ENCODE measurements at regions not wholly inside any gene's neighbourhood (a gene's known extent, or its start where the extent isn't known, plus 50 kb on each side); places are given as distances from the start of the nearest gene placed in this dataset.
A peak's percentile ranks its signal among the peaks of the same experiment; 100 is the strongest.

DNA sequence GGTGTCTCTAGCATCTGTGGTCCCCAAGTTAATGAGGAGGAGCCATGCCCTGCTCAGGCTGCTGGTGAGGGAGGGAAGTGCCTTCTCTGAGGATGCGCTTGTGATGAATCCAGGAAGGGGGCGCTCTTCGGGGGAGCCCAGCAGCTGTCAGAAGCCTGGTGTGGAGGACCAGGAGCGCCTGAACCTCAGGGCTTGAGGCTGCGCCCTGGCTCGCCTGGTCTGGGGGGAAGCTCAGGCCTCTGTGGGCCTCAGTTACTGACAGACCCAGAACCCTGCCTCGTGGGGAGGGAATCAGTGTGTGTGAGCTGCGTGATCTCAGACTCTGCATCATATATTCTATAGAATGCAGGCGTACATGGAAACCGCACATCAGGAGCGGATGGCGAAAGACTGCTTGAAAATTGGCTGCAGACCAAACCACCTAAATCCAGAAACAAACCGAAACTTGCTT is 126.1 kb downstream of the SEC14L1 start:
- DNase-seq: peak; percentile 25 to 38

DNA sequence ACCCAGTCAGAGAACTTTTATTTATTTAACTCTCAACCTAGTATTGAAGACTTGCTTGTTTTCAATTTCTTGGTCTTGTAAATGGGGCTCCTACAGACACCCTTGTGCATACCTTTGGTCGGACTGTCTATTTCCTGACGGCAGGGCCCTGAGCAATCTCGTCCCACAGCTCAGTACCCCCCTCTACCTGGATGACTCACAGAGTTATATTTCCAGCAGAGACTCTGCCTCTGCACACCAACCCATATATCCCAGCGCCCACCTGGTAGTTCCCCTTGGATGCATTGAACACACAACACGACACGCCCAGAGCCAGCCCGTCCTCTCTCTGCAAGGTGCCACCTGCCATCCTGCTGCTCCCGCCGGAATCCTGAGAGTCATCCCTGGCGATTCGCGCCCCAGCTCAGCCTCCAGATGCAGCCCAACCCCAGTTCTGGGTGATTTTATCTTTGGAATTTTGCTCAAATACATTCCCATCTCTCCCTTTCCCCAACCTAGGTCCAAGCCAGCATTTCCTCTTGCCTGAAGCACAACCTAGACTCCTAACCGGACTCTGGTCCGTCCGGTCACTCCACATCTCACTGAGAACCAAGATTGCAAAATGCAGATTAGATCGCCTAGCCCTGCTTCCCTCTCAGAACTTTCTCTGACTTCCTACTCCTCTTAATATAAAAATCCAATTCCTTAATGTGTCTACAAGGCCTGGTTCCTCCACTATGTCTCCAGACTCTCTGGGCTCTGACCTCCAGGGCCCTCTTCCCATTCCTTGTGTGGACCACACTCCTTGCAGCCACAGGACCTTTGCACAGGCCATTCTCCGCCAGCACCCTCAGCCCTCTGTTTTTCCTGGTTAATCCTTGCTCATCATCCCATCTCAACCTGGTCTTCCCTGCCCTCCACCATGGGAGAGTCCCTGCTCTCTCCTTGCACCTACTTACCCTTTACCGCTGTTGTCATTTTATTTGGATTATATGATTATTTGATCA is 129.2 kb downstream of the SEC14L1 start:
- peak in 1 of 2 experiments; percentile 48 for DNase-seq

DNA sequence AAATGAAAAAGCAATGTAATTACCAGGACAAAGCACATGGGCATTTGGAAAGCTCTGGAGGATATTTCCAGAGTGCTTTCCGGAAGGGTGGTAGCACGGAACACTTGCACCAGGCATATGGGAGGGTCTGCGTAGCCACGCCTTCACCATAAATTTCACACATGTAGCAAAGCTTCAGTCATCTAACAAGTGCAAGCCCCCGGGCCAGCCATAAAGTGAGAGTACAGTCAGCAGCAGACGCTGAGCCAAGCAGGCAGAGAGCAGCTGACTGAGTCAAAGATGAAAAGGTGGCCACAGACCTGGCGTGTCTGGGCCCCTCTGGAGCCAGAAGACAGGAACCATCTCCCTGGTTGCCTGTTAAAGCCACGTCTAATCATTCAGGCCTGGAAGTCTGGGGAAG is 130.6 kb downstream of the SEC14L1 start:
- DNase-seq: no peak

DNA sequence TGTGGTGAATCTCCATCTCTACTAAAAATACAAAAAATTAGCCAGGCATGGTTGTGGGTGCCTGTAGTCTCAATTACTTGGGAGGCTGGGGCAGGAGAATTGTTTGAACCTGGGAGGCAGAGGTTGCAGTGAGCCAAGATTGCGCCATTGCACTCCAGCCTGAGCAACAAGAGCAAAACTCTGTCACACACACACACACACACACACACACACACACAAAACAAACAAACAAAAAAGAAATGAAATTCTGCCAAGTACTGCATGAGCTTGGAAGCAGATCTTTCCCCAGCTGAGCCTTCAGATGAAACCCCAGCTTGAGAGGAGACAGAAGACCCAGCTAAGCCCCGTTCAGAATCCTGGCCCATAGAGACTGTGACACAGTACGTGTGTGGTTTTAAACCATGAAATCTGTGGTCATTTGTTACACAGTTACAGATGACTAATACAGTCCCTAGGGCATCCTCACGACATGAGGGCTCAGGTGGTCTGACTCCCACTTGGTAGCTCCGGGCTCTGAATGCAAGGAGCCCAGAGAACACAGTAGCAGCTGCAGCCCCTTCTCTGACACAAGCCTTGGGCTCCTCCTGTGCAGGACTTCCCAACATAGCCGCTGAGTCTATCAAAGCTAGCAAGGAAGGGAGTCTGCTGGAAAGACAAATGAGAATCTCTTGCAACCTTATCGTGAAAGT is 132.8 kb downstream of the SEC14L1 start:
- no peak for DNase-seq

DNA sequence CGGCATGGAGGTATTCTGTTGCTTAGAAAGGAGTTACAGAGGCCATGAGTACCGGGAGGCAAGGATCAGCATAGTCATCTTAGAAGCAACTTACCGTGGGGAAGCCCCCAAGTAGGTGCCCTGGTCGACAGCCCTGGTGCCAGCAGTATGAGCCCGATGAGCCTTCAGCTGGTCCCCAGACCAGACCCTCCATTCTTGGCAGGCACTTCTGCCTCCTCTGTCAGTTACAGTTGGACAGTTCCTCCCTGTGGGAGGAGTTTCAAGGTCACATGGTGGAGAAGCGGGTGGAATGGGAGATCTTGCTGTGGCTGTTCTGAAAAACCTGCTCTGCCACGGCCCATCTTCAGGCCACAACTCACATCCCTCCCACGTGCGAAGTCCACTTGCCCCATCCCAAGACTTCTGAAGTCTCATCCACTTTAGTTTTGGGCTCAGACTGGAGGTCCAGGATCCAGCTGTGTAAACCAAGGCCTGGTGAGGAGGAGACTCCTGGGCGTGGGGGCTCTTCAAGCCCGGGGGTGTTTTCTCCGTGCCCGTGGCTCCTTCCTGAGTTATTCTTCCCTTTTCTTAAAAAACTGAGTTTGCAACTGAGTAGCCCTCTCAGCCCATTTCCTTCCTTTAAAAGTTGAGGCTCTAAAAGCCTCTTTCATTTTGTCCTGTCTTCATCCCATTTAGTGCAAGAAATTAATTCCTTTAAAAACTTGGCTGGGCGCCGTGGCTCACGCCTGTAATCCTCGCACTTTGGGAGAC is 133.5 kb downstream of the SEC14L1 start:
- no peak for DNase-seq

DNA sequence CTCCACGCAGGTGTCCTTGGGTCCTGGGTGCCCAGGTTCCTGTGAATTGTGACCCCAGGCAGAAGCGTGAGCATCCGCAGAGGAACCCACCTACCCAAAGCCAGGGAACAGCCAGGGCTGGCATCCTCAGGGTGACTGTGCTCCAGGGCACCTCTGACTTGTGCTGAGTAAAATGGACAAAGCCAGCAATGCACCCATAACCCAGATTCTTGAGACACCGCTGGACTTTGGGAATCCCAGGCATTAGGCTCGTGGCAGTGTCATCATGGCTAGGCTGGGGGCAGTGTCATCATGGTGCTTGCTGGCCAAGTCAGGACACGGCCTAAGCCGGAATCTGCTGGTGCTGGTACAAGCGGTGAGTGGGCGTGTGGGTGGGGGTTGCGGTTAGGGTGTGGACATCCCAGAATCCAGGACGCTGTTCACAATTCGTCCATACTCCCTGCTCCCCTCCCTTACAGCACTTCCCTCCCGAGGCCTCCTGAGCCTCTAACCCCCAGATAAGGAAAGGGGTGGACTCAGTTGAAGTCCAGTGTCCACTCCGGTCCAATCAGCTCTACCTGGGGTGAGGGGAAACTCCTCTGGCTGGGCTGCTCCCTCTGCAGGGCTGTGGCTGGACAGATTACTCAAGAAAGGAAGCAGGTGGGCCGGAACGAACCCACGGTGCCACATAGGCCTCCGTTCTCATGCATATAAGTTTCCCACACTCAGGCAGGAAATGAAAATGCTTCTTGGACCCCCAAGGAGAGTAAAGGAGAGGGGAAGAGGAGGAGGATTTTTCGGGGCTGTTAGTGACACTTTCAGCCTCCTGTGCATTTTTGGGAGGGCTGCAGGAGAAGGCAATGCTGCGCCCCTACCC is 138.9 kb downstream of the SEC14L1 start:
- DNase-seq: no peak

DNA sequence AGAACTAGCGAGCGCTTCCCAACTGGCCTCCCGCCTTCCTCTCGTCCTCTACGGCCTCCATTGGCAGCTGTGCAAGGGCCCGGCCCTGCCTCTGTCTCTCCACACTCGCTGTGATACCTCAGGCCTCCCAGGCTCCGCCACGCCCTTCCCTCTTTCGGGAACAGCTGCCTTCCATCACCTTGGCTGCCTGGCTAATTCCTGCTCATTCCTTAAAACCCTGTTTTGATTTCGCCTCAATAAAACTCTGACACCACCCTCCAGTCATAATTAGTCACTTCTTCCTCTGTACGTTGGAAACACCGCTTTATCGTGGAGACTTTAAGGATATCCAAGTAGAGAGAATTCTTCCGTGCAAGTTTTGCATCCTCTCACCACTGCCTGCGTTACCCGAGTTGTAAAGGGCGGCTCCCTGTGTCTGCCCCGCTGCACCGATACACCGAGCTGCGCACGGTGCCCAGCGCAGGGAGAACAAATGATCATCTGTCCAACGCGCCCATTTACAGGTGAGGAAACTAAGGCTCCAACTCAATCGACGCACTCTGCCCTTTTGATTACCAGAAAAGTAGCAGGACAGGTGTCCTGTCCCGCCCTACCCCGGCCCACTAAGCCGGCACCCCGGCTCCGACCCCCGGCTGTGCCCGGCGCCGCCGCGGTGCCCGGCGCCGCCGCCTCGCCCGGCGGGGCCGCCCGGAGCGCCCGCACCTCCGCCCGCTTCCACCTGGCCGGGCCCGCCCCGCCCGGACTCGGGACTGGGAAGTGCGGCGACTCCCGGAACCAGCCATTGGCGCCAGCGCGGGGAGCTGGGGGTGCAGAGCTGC is 139.7 kb downstream of the SEC14L1 start:
- peak; percentile 31 to 63 for DNase-seq

DNA sequence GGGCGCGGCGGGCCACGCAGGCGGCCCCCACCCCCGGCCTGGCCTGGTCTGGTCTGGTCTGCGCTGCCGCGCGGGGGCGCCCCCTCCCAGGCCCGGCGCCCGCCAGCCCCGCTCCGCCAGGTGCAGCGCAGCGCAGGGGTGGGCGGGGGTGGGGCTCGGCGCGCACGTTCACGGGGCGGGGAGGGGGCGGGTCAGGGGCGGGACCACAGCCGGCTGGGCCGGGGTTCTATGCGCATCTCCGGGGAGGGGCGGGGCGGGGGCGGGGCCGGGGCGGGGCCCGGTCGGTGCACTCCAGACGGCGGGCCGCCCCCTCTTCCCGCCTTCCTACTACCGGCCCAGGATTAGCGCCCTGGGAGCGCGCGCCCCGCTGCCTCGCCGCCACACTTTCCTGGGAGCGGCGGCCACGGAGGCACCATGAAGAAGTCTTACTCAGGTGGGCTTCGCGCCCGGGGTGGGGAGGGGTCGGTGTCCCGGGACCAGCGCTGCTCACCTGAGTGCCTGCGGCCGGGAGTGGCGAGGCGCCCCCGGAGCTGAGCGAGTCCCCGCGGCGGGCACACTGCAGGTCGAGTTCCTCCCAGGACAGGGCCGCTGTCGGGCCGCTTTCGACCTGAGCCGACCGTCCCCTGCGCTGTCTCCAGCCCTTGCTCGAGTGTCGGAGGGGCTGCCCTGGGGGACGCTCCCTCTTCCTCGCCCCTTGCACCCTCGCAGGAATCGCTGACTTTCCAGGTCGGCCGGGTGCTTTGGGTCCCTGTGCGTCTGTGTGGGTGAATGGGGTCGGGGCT is 140.5 kb downstream of the SEC14L1 start:
- DNase-seq: peak; percentile 66 to 76

DNA sequence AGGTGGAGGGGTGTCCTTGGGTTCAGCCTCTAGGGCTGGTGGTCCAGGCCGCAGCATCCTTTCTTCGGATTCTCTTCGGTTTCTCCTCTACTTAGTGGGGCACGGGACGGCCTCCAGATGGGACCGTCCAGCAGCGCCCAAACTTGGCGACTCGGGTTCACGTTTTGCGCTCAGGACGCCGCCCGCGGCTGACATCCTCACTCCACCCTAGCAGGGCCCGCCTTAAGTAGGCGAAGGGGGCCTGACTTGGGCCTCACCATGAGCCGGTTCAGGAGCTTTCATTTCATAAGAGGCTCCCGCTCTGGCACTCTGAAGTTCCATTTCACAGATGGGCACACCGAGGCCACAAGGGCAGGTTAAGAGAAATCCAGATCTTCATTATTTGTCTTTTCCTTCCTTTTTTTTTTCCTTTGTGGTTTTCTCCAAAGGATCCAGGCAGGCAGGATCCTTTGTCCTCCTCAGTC is 141.2 kb downstream of the SEC14L1 start:
- peak in 1 of 2 experiments; percentile 25 for DNase-seq

DNA sequence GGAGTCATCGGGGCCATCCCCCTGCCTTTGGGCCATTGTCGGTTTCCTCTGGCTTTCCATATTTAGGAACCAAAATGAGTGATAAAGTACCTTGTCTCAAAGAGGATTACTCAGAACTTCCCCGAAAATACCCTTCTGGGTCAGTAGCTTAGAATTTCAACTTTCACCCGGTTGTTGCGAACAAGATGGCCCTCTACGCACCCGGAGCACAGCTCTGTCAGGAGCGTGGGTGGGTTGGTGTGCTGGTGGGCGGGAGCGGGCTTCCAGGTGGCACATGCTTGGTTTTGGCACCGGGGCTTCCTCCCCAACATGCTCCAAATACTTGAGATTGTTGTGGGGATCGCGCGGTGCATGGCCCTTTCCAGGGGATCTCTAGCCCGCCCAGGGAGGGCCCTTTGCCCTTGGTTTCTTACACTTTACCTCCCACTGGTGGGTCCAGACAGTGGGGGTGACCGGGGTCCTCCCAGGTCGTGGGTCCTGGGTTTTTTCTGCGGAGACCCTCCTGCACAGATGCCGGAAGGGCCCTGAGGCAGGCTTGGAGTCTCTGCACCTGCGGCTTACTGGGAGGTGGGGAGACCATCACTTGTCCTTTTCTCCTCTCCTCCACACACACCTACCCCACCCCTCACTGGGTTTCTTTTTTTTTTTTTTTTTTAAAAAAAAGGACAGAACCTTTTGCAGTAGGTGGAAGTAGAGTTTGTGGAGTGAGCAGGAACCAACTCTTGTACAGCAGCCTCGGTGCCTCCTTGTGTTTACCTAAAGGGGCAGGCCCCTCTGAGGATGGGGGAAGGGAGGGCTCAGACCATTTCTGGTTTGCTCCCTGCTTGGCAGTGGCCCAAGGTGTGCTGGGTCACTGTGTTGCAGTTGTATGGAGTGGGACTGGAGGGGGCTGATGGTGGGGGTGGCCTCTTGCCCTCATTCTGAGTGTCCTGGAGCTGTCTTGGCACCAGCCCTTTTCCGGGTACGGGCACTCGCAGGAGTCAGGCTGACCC is 142.1 kb downstream of the SEC14L1 start:
- peak; percentile 30 to 52 for DNase-seq

DNA sequence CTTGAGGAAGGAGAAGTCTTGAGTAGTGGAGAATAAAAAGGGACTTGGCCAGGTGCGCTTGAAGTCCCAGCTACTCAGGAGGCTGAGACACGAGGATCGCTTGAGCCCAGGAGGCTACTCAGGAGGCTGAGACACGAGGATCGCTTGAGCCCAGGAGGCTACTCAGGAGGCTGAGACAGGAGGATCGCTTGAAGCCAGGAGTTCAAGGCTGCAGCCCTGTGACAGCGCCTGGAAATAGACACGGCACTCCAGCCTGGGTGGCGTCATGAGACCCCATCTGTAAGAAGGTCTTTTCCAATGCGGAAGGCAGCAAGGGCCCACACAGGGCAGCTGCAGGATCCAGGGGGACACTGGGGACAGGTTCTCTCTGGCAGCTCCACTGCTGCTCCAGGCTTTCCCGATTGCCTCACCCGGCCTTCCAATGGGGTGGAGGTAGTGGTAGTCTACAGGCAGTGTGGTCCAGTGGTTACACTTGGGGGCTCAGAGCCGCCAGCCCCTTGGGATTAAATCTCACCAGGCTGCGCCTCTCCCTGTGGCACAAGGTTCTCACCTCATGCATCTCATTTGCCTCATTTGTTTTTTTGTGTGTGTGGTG is 143.4 kb downstream of the SEC14L1 start:
- DNase-seq: no peak

DNA sequence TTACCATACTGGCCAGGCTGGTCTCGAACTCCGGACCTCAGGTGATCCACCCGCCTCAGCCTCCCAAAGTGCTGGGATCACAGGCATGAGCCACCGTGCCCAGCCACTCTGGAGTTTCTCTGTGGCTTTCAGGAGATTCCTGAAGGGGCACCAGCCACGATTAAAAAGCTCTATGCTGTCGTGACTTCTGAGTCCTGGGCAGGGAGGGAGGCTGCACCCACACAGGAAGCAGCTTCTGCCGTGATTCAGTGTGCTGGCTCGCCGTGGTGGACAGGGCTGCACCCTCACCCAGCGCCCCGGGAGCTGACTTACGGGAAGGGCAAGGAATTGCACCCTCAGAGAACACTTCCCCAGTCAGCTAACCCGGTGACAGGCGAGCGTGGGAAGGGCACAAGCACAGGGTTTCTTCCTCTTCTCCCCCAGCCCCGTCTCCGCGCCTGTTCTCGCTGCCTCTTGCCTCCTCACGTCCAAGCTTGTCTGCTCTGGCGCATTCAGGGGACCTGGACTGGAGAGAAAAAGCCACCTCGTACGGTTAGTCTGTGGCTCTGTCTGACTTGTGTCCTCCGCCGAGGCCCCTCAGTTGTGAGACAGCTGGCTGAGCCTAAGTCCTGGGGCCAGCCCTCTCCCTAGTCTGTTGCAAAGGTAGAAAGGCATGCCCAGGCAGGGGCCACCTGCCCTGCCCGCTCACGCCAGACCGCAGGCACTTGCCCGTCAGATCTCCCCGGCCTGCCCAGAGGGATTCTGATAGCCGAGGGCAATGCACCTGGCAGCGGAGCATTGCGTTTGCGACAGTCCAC is 145.0 kb downstream of the SEC14L1 start:
- peak; percentile 49 to 66 for DNase-seq

DNA sequence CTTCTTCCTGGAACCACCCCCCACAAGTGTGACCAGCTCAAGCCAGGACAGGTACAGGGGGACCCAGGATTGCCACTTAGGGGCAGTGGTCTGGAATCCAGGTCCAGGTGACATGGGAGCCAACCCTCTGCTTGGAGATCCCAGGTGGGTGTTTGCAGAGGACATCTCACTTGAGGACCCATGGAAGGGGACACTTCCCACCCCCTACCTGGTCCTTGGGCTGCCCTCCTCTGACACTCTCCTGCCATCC is 145.5 kb downstream of the SEC14L1 start:
- DNase-seq: no peak

DNA sequence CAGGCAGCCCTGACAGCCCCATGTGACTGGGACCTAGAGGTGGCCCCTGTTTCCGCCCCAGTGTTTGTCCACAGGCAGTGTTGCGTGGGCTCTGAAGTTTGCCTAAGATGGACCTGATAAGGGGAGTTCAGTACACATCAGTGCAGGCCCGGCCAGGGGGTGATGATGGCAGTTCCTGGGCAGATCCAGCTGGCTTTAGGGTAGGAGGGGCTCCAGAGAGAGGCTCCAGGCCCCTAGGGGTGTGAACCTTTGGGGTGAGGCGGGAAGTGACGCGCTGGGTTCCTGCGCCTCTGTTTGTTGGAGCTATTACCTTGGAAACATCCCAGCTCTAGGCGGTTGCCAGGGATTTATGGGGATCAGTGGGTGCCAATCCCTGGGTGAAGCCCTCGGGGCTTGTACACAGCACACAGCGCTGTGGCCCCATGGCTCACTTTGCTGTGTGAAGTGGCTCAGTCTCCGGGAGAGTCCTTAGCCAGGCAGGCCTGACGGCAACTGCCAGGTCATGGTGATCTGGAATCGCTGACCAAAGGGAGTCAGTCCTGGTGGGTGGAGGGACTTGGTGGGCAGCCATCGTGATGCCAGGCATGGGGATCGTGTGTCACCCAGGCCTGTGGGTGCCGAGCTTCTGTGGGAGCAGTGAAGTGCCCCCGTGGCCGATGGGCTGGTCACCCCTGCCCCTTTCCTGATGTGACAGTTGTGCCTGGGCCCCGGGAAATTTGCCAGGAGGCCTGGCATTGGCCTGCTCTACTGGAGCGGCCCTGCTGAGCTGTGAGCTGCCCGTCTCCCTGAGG is 146.1 kb downstream of the SEC14L1 start:
- peak; percentile 62 to 74 for DNase-seq

DNA sequence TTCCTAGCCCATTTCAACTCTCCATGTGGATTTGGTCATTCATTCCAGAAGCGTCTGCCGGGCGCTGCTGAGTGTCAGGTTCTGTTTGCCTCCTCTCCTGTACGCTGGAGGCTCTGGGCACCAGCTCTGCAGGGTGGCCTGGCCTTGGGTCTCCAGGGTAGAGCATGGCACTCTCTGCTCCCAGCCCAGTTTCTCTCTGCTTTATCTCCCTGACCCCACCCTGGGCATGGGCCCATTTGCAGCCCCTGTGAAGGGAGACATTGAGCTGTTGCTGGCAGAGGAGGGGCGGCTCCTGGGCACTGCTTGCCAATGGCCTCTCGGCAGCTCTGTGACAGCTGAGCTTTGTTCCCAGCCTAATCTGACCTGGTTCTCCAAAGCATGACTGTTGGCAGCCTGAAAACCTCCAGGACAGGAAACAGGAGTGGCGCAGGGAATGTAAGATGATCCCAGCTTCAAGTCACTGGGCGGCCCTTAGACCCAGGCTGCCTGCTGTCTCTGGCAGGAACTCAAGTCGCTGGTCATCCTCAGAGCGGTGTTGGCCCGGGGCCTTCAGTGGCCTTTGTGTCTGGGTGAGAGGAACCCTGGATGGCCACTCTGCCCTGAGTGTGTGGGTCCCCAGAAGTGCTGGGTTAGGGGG is 146.8 kb downstream of the SEC14L1 start:
- peak; percentile 69 to 76 for DNase-seq

DNA sequence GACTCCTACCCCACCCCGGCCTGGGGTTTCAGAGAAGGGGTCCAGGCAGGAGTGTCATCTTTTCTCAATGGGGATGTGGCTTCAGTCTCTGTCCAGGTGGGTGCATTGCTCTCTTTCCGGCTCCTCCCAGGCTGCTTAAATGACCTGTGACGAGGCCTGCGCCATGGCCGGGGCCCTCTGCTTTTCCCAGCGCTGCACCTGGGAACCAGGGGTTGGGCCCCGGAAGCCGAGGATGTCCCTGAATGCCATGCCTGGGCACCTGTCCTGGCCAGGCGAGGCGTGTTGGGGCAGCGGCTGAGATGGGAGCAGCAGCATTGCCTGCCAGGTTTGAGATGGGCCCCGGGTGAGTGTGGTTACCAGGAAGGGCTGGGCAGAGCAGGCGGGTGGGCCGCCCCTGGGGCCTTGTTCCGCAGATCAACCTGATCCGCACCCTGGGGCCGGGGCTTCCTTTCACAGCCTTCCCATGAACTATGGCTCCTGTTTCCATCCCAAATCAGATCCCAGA is 147.4 kb downstream of the SEC14L1 start:
- DNase-seq: peak in 1 of 2 experiments; percentile 44
